Endothelial cell of umbilical vein (primary cell): ENCODE measurements at regions not wholly inside any gene's neighbourhood (a gene's known extent, or its start where the extent isn't known, plus 50 kb on each side); places are given as distances from the start of the nearest gene placed in this dataset.

Source experiments
- BruUV-seq: library from RNA; stranded (reverse); fragments of 400-500 nt; replicated peaks from 2 replicates; lab custom pipeline; 2021; lab: Mats Ljungman, UMichigan
- CTCF ChIA-PET: fragments of 300-600, 350-600 bp; sonication (Branson Sonifier 250); formaldehyde crosslinking; loops from one replicate; lab custom pipeline; 2021; ENCODE audit warnings: antibody characterized with exemption, inconsistent platforms; lab: Charles Lee
- POLR2A ChIA-PET: fragments of 300-600, 350-600 bp; sonication (Branson Sonifier 250); formaldehyde crosslinking; loops from one replicate; lab custom pipeline; 2021; ENCODE audit warnings: antibody characterized with exemption, inconsistent platforms; lab: Charles Lee
- DNase-seq: peaks from one replicate; pipeline ENCODE4 v3.0.0-alpha.2; 2011; ENCODE audit warnings: low read depth, low spot score
- FAIRE-seq: peaks from 2 replicates; lab custom pipeline; 2011; peaks lifted over from hg19 to GRCh38; lab: Jason Lieb, UNC
- H2AFZ ChIP-seq: 2 replicates; pipeline ENCODE4 v1.6.0; 2012; ENCODE audit warnings: low read depth, low read length, control low read depth, inconsistent platforms
- H3K27ac ChIP-seq: 2 replicates; pipeline ENCODE4 v1.5.1; 2011; ENCODE audit warnings: low read depth, mild to moderate bottlenecking, control low read depth, low read length, moderate library complexity; ENCODE audit not compliant: insufficient read depth
- H3K27me3 ChIP-seq, 2 experiments: 2 replicates each; pipeline versions ENCODE4 v1.6.0 to v1.6.1; 2011; ENCODE audit warnings: low read length in 2 of 2, mixed read lengths in 1 of 2; ENCODE audit not compliant: control insufficient read depth in 2 of 2, insufficient read depth in 2 of 2
- H3K36me3 ChIP-seq, 2 experiments: 2 replicates in 1 of 2; 3 replicates in 1 of 2; pipeline ENCODE4 v1.5.1; 2011; ENCODE audit warnings: low read length in 2 of 2, mild to moderate bottlenecking in 1 of 2, moderate library complexity in 1 of 2; ENCODE audit not compliant: control insufficient read depth in 2 of 2, insufficient read depth in 2 of 2; ENCODE audit errors: extremely low read depth in 1 of 2
- H3K4me1 ChIP-seq: 3 replicates; pipeline ENCODE4 v1.5.1; 2011; ENCODE audit warnings: mild to moderate bottlenecking, low read length; ENCODE audit not compliant: control insufficient read depth, insufficient read depth; ENCODE audit errors: extremely low read depth
- H3K4me2 ChIP-seq: 2 replicates; pipeline ENCODE4 v1.6.1; 2011; ENCODE audit warnings: low read length, control low read depth, mixed read lengths; ENCODE audit not compliant: insufficient read depth
- H3K4me3 ChIP-seq, 3 experiments: fragments of 200-600 bp in 1 of 3; sonication (generic), shearing (Covaris generic) in 1 of 3; replicated peaks in 1 of 3; 2 replicates each; pipeline ENCODE4 v1.5.1; 2011 to 2016; ENCODE audit warnings: control low read depth in 3 of 3, low read length in 3 of 3, mild to moderate bottlenecking in 2 of 3, inconsistent platforms in 1 of 3, low read depth in 1 of 3, moderate library complexity in 1 of 3; ENCODE audit not compliant: insufficient read depth in 1 of 3
- H3K79me2 ChIP-seq: 2 replicates; pipeline ENCODE4 v1.6.0; 2012; ENCODE audit warnings: low read length, inconsistent platforms; ENCODE audit not compliant: control insufficient read depth, insufficient read depth
- H3K9ac ChIP-seq: replicated peaks from 2 replicates; pipeline ENCODE3; 2011; ENCODE audit warnings: low read length, control low read depth; ENCODE audit not compliant: insufficient read depth; ENCODE audit errors: extremely low read depth
- H3K9me1 ChIP-seq: replicated peaks from 3 replicates; pipeline ENCODE4 v1.6.0; 2011; ENCODE audit warnings: mild to moderate bottlenecking, low read length; ENCODE audit not compliant: control insufficient read depth, insufficient read depth; ENCODE audit errors: extremely low read depth
- H3K9me3 ChIP-seq: replicated peaks from 2 replicates; pipeline ENCODE4 v1.5.1; 2012; ENCODE audit warnings: low read length, inconsistent platforms; ENCODE audit not compliant: control insufficient read depth, insufficient read depth
- H4K20me1 ChIP-seq: replicated peaks from 2 replicates; pipeline ENCODE3; 2011; ENCODE audit warnings: mild to moderate bottlenecking, low read length; ENCODE audit not compliant: control insufficient read depth, insufficient read depth; ENCODE audit errors: extremely low read depth
- CTCF ChIP-seq, 2 donors: IDR thresholded peaks; 1 replicate in 1 of 2; 2 replicates in 1 of 2; pipeline ENCODE4 v1.5.1; 2011; ENCODE audit warnings: low read length in 2 of 2, mild to moderate bottlenecking in 2 of 2, moderate library complexity in 2 of 2, control low read depth in 1 of 2, inconsistent platforms in 1 of 2, low read depth in 1 of 2; ENCODE audit not compliant: insufficient read depth in 1 of 2; ENCODE audit errors: extremely low read depth in 1 of 2
- EZH2 ChIP-seq: IDR thresholded peaks from 2 replicates; pipeline ENCODE4 v1.6.1; 2012; ENCODE audit warnings: borderline replicate concordance, low read depth, mild to moderate bottlenecking, moderate library complexity, low read length, inconsistent platforms; ENCODE audit not compliant: severe bottlenecking
- FOS ChIP-seq: IDR thresholded peaks from 2 replicates; pipeline ENCODE4 v1.6.1; 2011; ENCODE audit warnings: mild to moderate bottlenecking, low read length, moderate library complexity, borderline replicate concordance; ENCODE audit not compliant: insufficient read depth
- GATA2 ChIP-seq: IDR thresholded peaks from 2 replicates; pipeline ENCODE4 v1.7.0; 2011; ENCODE audit warnings: low read depth, mild to moderate bottlenecking, moderate library complexity, mixed read lengths, low read length; ENCODE audit not compliant: insufficient read length, insufficient read depth
- JUN ChIP-seq: IDR thresholded peaks from 2 replicates; pipeline ENCODE4 v1.6.1; 2011; ENCODE audit warnings: borderline replicate concordance, low read depth; ENCODE audit not compliant: insufficient read length, insufficient read depth
- MAX ChIP-seq: IDR thresholded peaks from 2 replicates; pipeline ENCODE4 v1.6.1; 2011; ENCODE audit not compliant: insufficient read depth, insufficient read length
- MYC ChIP-seq: IDR thresholded peaks from one replicate; pipeline ENCODE4 v1.6.1; 2011; ENCODE audit warnings: mild to moderate bottlenecking, low read depth, low read length
- POLR2A ChIP-seq: IDR thresholded peaks from 2 replicates; pipeline ENCODE4 v1.6.1; 2012; ENCODE audit warnings: low read depth, mild to moderate bottlenecking, control low read depth, low read length
- POLR2AphosphoS5 ChIP-seq: IDR thresholded peaks from 2 replicates; pipeline ENCODE4 v1.6.1; 2012; ENCODE audit warnings: low read depth, mild to moderate bottlenecking, control low read depth, low read length, moderate library complexity; ENCODE audit not compliant: insufficient read depth
- dilution Hi-C: fragments of 300-500 bp; cut with MboI; formaldehyde crosslinking; loops from one replicate; pipeline ENCODE4 v1.15.0; 2019; ENCODE audit warnings: low sequenced_read_pairs; ENCODE audit not compliant: extremely low pct_ligation_motif_present
- intact Hi-C: fragments of 100-400 bp; cut with micrococcal nuclease; formaldehyde crosslinking; loops from one replicate; pipeline ENCODE4 v1.10.0; 2022

GRCh38 chrX:39029221-39029620 lies 228.0 kb downstream of the MID1IP1 start:
- Histone ChIP-seq H3K9me1 (no peaks in the 10 kb centered on the region), H4K20me1 (no peaks in the 10 kb centered on the region), H3K9ac (no peak overlapping the region), H3K4me3 (no peak overlapping the region), H3K27ac (no peak overlapping the region), H3K27me3 (no peaks in the 10 kb centered on the region), H3K4me1 (no peaks in the 10 kb centered on the region), H2AFZ (no peak overlapping the region), H3K79me2 (no peaks in the 10 kb centered on the region), H3K4me2 (no peak overlapping the region), H3K36me3 (no peaks in the 10 kb centered on the region), H3K9me3 (no peaks in the 10 kb centered on the region)
- POLR2A ChIA-PET, result no interaction called here
- dilution Hi-C loops (no loop called here), intact Hi-C loops (no loop called here)
- TF ChIP-seq MAX (no peak), POLR2AphosphoS5 (no peak), POLR2A (no peak), FOS (no peak), JUN (no peak), CTCF (IDR thresholded peaks at IDR 0.05; ENCODE audit: extremely low read depth in 1 of 2, insufficient read depth in 1 of 2, low read depth in 1 of 2, low read length in 2 of 2) (no peak), MYC (no peak), GATA2 (no peak), EZH2 (no peak)
- no TSS peak for BruUV-seq
- DNase-seq (no peak), FAIRE-seq (no peak)
- CTCF ChIA-PET, result no interaction called here
